GM23338 (cell line): ENCODE measurements at regions not wholly inside any gene's neighbourhood (a gene's known extent, or its start where the extent isn't known, plus 50 kb on each side); places are given as distances from the start of the nearest gene placed in this dataset.

Experiments used
- ATAC-seq: fragments of 200-7000 bp; cut with Tn5 transposase; 3 replicates; pipeline ENCODE4 v1.9.1; 2020
- DNase-seq: peaks from one replicate; pipeline ENCODE4 v3.0.0-alpha.2; 2015; ENCODE audit warnings: low spot score
- H2AFZ ChIP-seq: fragments of 200-600 bp; sonication (generic); 2 replicates; pipeline ENCODE4 v1.8.0; 2016; ENCODE audit warnings: antibody characterized with exemption, mild to moderate bottlenecking, moderate library complexity
- H3F3A ChIP-seq: fragments of 200-600 bp; sonication (generic); replicated peaks from 2 replicates; pipeline ENCODE4 v1.8.0; 2017; ENCODE audit warnings: antibody characterized with exemption, mixed run types, low read depth
- H3K27ac ChIP-seq: fragments of 200-600 bp; sonication (generic); 2 replicates; pipeline ENCODE4 v1.6.1; 2016; ENCODE audit warnings: low read depth
- H3K27me3 ChIP-seq: fragments of 200-600 bp; sonication (generic); 2 replicates; pipeline ENCODE4 v1.8.0; 2016; ENCODE audit warnings: mild to moderate bottlenecking, mixed run types, moderate library complexity; ENCODE audit not compliant: insufficient read depth
- H3K36me3 ChIP-seq: fragments of 200-600 bp; sonication (generic); 2 replicates; pipeline ENCODE4 v1.8.0; 2016; ENCODE audit warnings: mild to moderate bottlenecking; ENCODE audit not compliant: insufficient read depth
- H3K4me1 ChIP-seq: fragments of 200-600 bp; sonication (generic); 2 replicates; pipeline ENCODE4 v1.8.0; 2016; ENCODE audit warnings: mild to moderate bottlenecking, moderate library complexity; ENCODE audit not compliant: insufficient read depth
- H3K4me2 ChIP-seq: fragments of 200-600 bp; sonication (generic); 2 replicates; pipeline ENCODE4 v1.7.1; 2017; ENCODE audit warnings: mixed run types
- H3K4me3 ChIP-seq: fragments of 200-600 bp; sonication (generic); 2 replicates; pipeline ENCODE4 v1.6.1; 2016; ENCODE audit warnings: mixed run types
- H3K79me2 ChIP-seq: fragments of 200-600 bp; sonication (generic); replicated peaks from 2 replicates; pipeline ENCODE4 v1.8.0; 2017; ENCODE audit warnings: mild to moderate bottlenecking; ENCODE audit not compliant: insufficient read depth
- H3K9me2 ChIP-seq: fragments of 200-600 bp; sonication (generic); 2 replicates; pipeline ENCODE4 v1.8.0; 2017; ENCODE audit not compliant: insufficient read depth
- H4K20me1 ChIP-seq: fragments of 200-600 bp; sonication (generic); replicated peaks from 2 replicates; pipeline ENCODE4 v1.8.0; 2017; ENCODE audit warnings: mild to moderate bottlenecking; ENCODE audit not compliant: insufficient read depth
- H3K27ac Mint-ChIP-seq: 2 replicates; pipeline ENCODE4 v1.8.0; 2020; ENCODE audit warnings: inconsistent platforms, mild to moderate bottlenecking, moderate library complexity, mixed read lengths
- H3K27me3 Mint-ChIP-seq: 3 replicates; pipeline ENCODE4 v1.8.0; 2022; ENCODE audit warnings: low read depth, mild to moderate bottlenecking, moderate library complexity, mixed read lengths, inconsistent platforms; ENCODE audit not compliant: insufficient read depth, poor library complexity
- H3K36me3 Mint-ChIP-seq: 3 replicates; pipeline ENCODE4 v1.8.0; 2021; ENCODE audit warnings: low read depth, mild to moderate bottlenecking, inconsistent platforms, moderate library complexity, mixed read lengths
- H3K4me1 Mint-ChIP-seq: 3 replicates; pipeline ENCODE4 v1.8.0; 2020; ENCODE audit warnings: mild to moderate bottlenecking, inconsistent platforms, mixed read lengths
- H3K4me3 Mint-ChIP-seq: 3 replicates; pipeline ENCODE4 v1.8.0; 2021; ENCODE audit warnings: moderate library complexity, mild to moderate bottlenecking, inconsistent platforms, mixed read lengths
- H3K9me3 Mint-ChIP-seq: 3 replicates; pipeline ENCODE4 v1.8.0; 2020; ENCODE audit warnings: moderate library complexity, mild to moderate bottlenecking, inconsistent platforms, mixed read lengths
- CREB1 ChIP-seq: fragments of 250-450 bp; sonication (Bioruptor Pico); IDR thresholded peaks from 2 replicates; pipeline ENCODE4 v1.5.0; 2020; ENCODE audit warnings: low read depth, mild to moderate bottlenecking, moderate library complexity
- ETS1 ChIP-seq: IDR thresholded peaks from 2 replicates; pipeline ENCODE4 v1.6.1; 2016; ENCODE audit warnings: antibody characterized with exemption
- EZH2 ChIP-seq: fragments of 200-600 bp; sonication (generic); IDR thresholded peaks from one replicate; pipeline ENCODE4 v1.8.0; 2017; ENCODE audit warnings: antibody characterized with exemption, mild to moderate bottlenecking, low read depth; ENCODE audit not compliant: unreplicated experiment
- NANOG ChIP-seq: IDR thresholded peaks from 2 replicates; pipeline ENCODE4 v1.6.1; 2016; ENCODE audit warnings: antibody characterized with exemption, borderline replicate concordance
- POLR2AphosphoS5 ChIP-seq: IDR thresholded peaks from 2 replicates; pipeline ENCODE4 v1.6.1; 2016; ENCODE audit warnings: antibody characterized with exemption, low read depth
- REST ChIP-seq: IDR thresholded peaks from one replicate; pipeline ENCODE4 v1.6.1; 2018; ENCODE audit warnings: antibody characterized with exemption; ENCODE audit not compliant: unreplicated experiment
- STAT1 ChIP-seq: IDR thresholded peaks from one replicate; pipeline ENCODE4 v1.6.1; 2016; ENCODE audit warnings: antibody characterized with exemption; ENCODE audit not compliant: unreplicated experiment
- ZNF114 ChIP-seq: fragments of 250-450 bp; sonication (Bioruptor Pico); IDR thresholded peaks from 2 replicates; pipeline ENCODE4 v1.5.0; 2020; ENCODE audit warnings: mild to moderate bottlenecking, moderate library complexity
- ZNF331 ChIP-seq: fragments of 250-450 bp; sonication (Bioruptor Pico); IDR thresholded peaks from 2 replicates; pipeline ENCODE4 v1.5.0; 2020; ENCODE audit warnings: low read depth, mild to moderate bottlenecking, moderate library complexity
- ZNF462 ChIP-seq: fragments of 250-450 bp; sonication (Bioruptor Pico); IDR thresholded peaks from 2 replicates; pipeline ENCODE4 v1.5.0; 2020; ENCODE audit warnings: mild to moderate bottlenecking, moderate library complexity

- Histone ChIP-seq H3K79me2 (no peaks in the 10 kb centered on the region), H3K4me2 (no peak overlapping the region), H3K9me2 (no peaks in the 10 kb centered on the region), H3F3A (no peaks in the 10 kb centered on the region), H3K4me3 (no peak overlapping the region), H3K27me3 (no peaks in the 10 kb centered on the region), H3K27ac (no peak overlapping the region), H2AFZ (no peak overlapping the region), H3K4me1 (no peaks in the 10 kb centered on the region), H4K20me1 (no peaks in the 10 kb centered on the region), H3K36me3 (no peaks in the 10 kb centered on the region)
- no peak for ATAC-seq
- no peaks in the 10 kb centered on the region for H3K36me3 Mint-ChIP-seq
- H3K4me1 Mint-ChIP-seq: 0 out of 3 replicates have a peak, but pooled peaks cover 2% of the 10 kb centered on the region
- no peak overlapping the region for H3K27ac Mint-ChIP-seq
- DNase-seq: no peak
- peaks cover 1% of the 10 kb centered on the region for H3K27me3 Mint-ChIP-seq
- TF ChIP-seq ZNF331 (CRISPR knock-in tag) (no peak), ZNF114 (CRISPR knock-in tag) (no peak), POLR2AphosphoS5 (no peak), EZH2 (no peak), STAT1 (no peak)
- H3K4me3 Mint-ChIP-seq: no peak overlapping the region
- no peaks in the 10 kb centered on the region for H3K9me3 Mint-ChIP-seq
These were observed 62.9 kb downstream of the NHLRC3 start for GRCh38 chr13:39100996-39101738.

GRCh38 chr13:39102981-39103490 is 64.8 kb downstream of the NHLRC3 start:
- no peaks in the 10 kb centered on the region for H3K9me3 Mint-ChIP-seq
- Histone ChIP-seq H3F3A (no peaks in the 10 kb centered on the region), H3K36me3 (no peaks in the 10 kb centered on the region), H4K20me1 (no peaks in the 10 kb centered on the region), H3K27me3 (no peaks in the 10 kb centered on the region), H3K27ac (no peak overlapping the region), H2AFZ (peak overlapping the region; percentile 90; the same call in 1 of the 2 replicates), H3K4me2 (no peak overlapping the region), H3K79me2 (no peaks in the 10 kb centered on the region), H3K4me1 (no peaks in the 10 kb centered on the region), H3K9me2 (no peaks in the 10 kb centered on the region), H3K4me3 (no peak overlapping the region)
- H3K36me3 Mint-ChIP-seq: no peaks in the 10 kb centered on the region
- no peak overlapping the region for H3K27ac Mint-ChIP-seq
- H3K27me3 Mint-ChIP-seq: peaks cover 1% of the 10 kb centered on the region
- no peak overlapping the region for H3K4me3 Mint-ChIP-seq
- H3K4me1 Mint-ChIP-seq: 0 out of 3 replicates have a peak, but pooled peaks cover 2% of the 10 kb centered on the region
- DNase-seq (no peak), ATAC-seq (no peak)
- TF ChIP-seq ZNF331 (CRISPR knock-in tag): no peak
- TF ChIP-seq ZNF462 (CRISPR knock-in tag): no peak
- TF ChIP-seq ZNF114 (CRISPR knock-in tag): no peak
- no peak for TF ChIP-seq REST
- TF ChIP-seq EZH2: no peak
- TF ChIP-seq POLR2AphosphoS5: no peak
- TF ChIP-seq ETS1: no peak
- no peak for TF ChIP-seq CREB1 (CRISPR knock-in tag)
- no peak for TF ChIP-seq STAT1
- no peak for TF ChIP-seq NANOG
